Endodermal cell (in vitro differentiated cells): ENCODE measurements at regions not wholly inside any gene's neighbourhood (a gene's known extent, or its start where the extent isn't known, plus 50 kb on each side); places are given as distances from the start of the nearest gene placed in this dataset.
"Not testable (repeated sequence)": the region's sequence is repeated elsewhere in the genome, so short reads cannot be mapped to it uniquely, and the experiment has no call there.

Experiments used
- DNase-seq: peaks from one replicate; pipeline ENCODE4 v3.0.0-alpha.2; 2017
- H3K27ac ChIP-seq: 2 replicates; pipeline ENCODE4 v1.5.1; 2013; ENCODE audit warnings: mild to moderate bottlenecking, low read depth, low read length, moderate library complexity
- H3K27me3 ChIP-seq: 2 replicates; pipeline ENCODE4 v1.6.1; 2013; ENCODE audit warnings: mild to moderate bottlenecking, low read length, moderate library complexity; ENCODE audit not compliant: insufficient read depth, control insufficient read depth, poor library complexity, severe bottlenecking
- H3K36me3 ChIP-seq: 2 replicates; pipeline ENCODE4 v1.7.0; 2013; ENCODE audit warnings: mild to moderate bottlenecking, low read length, moderate library complexity; ENCODE audit not compliant: control insufficient read depth, insufficient read depth
- H3K4me1 ChIP-seq: one replicate; pipeline ENCODE4 v1.7.0; 2013; ENCODE audit warnings: low read length; ENCODE audit not compliant: control insufficient read depth, insufficient read depth
- H3K4me3 ChIP-seq: 2 replicates; pipeline ENCODE4 v1.5.1; 2013; ENCODE audit warnings: mild to moderate bottlenecking, low read length, moderate library complexity
- H3K9ac ChIP-seq: 2 replicates; pipeline ENCODE4 v1.6.1; 2013; ENCODE audit warnings: mild to moderate bottlenecking, low read length, moderate library complexity; ENCODE audit not compliant: poor library complexity, severe bottlenecking; ENCODE audit errors: extremely low read depth
- H3K9me3 ChIP-seq: 2 replicates; pipeline ENCODE4 v1.6.1; 2013; ENCODE audit warnings: mild to moderate bottlenecking, low read length, moderate library complexity; ENCODE audit not compliant: control insufficient read depth
- H3K27ac Mint-ChIP-seq: 2 replicates; pipeline ENCODE4 v1.8.0; 2020; ENCODE audit warnings: mixed read lengths
- H3K27me3 Mint-ChIP-seq: 2 replicates; pipeline ENCODE4 v1.8.0; 2021; ENCODE audit warnings: mild to moderate bottlenecking, mixed read lengths; ENCODE audit not compliant: insufficient read depth
- H3K36me3 Mint-ChIP-seq: 2 replicates; pipeline ENCODE4 v1.8.0; 2020; ENCODE audit warnings: low read depth, mixed read lengths
- H3K4me1 Mint-ChIP-seq: 2 replicates; pipeline ENCODE4 v1.8.0; 2020; ENCODE audit warnings: mixed read lengths
- H3K4me3 Mint-ChIP-seq: 2 replicates; pipeline ENCODE4 v1.8.0; 2020; ENCODE audit warnings: mild to moderate bottlenecking, moderate library complexity, mixed read lengths
- H3K9me3 Mint-ChIP-seq: 2 replicates; pipeline ENCODE4 v1.8.0; 2020; ENCODE audit warnings: mild to moderate bottlenecking, mixed read lengths
- CTCF ChIP-seq: fragments of 200-600 bp; sonication (generic); conservative IDR thresholded peaks from 2 replicates; pipeline ENCODE4 v1.5.0; 2021; ENCODE audit warnings: antibody characterized with exemption, mild to moderate bottlenecking
- WGBS, 2 experiments: methylation state at CpG; one replicate each; pipeline versions ENCODE4 v1.1.5 to v1.1.7; 2013; ENCODE audit warnings: missing lambda C conversion rate in 2 of 2, mixed read lengths in 1 of 2; ENCODE audit not compliant: insufficient coverage in 1 of 2, insufficient read length in 1 of 2; 5-methylcytosine and 5-hydroxymethylcytosine counted together

- H3K27me3 Mint-ChIP-seq: no peaks in the 10 kb centered on the region
- no peak for DNase-seq
- peaks cover 27% of the 10 kb centered on the region for H3K9me3 Mint-ChIP-seq
- H3K36me3 Mint-ChIP-seq: no peaks in the 10 kb centered on the region
- Histone ChIP-seq H3K27me3 (no peaks in the 10 kb centered on the region), H3K4me3 (no peak overlapping the region), H3K27ac (no peak overlapping the region), H3K9ac (no peak overlapping the region), H3K36me3 (no peaks in the 10 kb centered on the region), H3K4me1 (no peaks in the 10 kb centered on the region), H3K9me3 (no peaks in the 10 kb centered on the region)
- TF ChIP-seq CTCF: no peak
- no peaks in the 10 kb centered on the region for H3K4me1 Mint-ChIP-seq
- WGBS, 2 experiments: 94% methylated on average over 2 of the region's 2 CpGs; no CpG with 5 or more reads in 1 of the 2 experiments
- H3K4me3 Mint-ChIP-seq: no peak overlapping the region
- H3K27ac Mint-ChIP-seq: no peak overlapping the region
These were observed 235.9 kb downstream of the SUCLG1 start for GRCh38 chr2:84223191-84223590.

GRCh38 chr2:84221102-84221501 is 238.0 kb downstream of the SUCLG1 start:
- DNase-seq, H3K4me3 ChIP-seq, H3K36me3 ChIP-seq, H3K27me3 Mint-ChIP-seq, H3K9ac ChIP-seq, H3K36me3 Mint-ChIP-seq, H3K9me3 ChIP-seq, H3K4me1 ChIP-seq, H3K4me3 Mint-ChIP-seq, H3K27me3 ChIP-seq, H3K27ac ChIP-seq, H3K27ac Mint-ChIP-seq, H3K4me1 Mint-ChIP-seq: not testable (repeated sequence)
- peaks cover 18% of the 10 kb centered on the region for H3K9me3 Mint-ChIP-seq
- 90% methylated on average over 2 of the region's 2 CpGs; no CpG with 5 or more reads in 1 of the 2 experiments for WGBS, 2 experiments

DNA sequence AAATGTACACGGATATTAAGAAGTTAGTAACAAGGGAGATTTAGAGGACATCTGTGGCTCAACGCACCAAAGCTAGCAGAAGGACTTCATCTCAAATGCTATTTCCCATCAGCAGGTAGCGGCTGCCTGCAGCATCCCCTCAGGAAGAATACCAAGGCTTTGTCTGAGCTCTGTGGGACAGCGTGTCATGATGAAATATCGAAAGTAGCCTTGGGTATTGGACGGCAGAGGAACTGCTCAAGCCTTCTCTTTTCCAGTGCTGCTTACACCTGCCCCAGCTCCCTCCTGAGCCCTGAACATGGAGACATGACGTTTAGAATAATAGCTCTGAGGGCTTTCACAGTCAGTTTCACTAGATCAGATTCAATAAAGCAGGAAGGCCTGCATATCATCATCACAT is 241.6 kb downstream of the SUCLG1 start:
- H3K27ac ChIP-seq: no peak overlapping the region
- H3K27me3 ChIP-seq: no peaks in the 10 kb centered on the region
- Mint-ChIP-seq H3K4me1 (no peaks in the 10 kb centered on the region), H3K9me3 (peaks cover 2% of the 10 kb centered on the region), H3K36me3 (no peaks in the 10 kb centered on the region), H3K27me3 (no peaks in the 10 kb centered on the region), H3K27ac (no peak overlapping the region), H3K4me3 (no peak overlapping the region)
- no peak overlapping the region for H3K9ac ChIP-seq
- H3K36me3 ChIP-seq: no peaks in the 10 kb centered on the region
- H3K9me3 ChIP-seq: no peaks in the 10 kb centered on the region
- H3K4me3 ChIP-seq: no peak overlapping the region
- 86 to 92% methylated on average over 7 of the region's 7 CpGs for WGBS, 2 experiments
- no peak for TF ChIP-seq CTCF
- no peak for DNase-seq
- H3K4me1 ChIP-seq: no peaks in the 10 kb centered on the region

GRCh38 chr2:84214455-84214854 is 244.6 kb downstream of the SUCLG1 start:
- Histone ChIP-seq H3K4me3 (no peak overlapping the region), H3K27ac (no peak overlapping the region), H3K9ac (no peak overlapping the region), H3K9me3 (no peaks in the 10 kb centered on the region), H3K36me3 (no peaks in the 10 kb centered on the region), H3K27me3 (no peaks in the 10 kb centered on the region), H3K4me1 (no peaks in the 10 kb centered on the region)
- H3K4me3 Mint-ChIP-seq: no peak overlapping the region
- no peak for DNase-seq
- no peaks in the 10 kb centered on the region for H3K4me1 Mint-ChIP-seq
- H3K27me3 Mint-ChIP-seq: no peaks in the 10 kb centered on the region
- TF ChIP-seq CTCF: no peak
- 61 to 100% methylated on average over 1 to 3 of the region's 3 CpGs for WGBS, 2 experiments
- no peaks in the 10 kb centered on the region for H3K9me3 Mint-ChIP-seq
- no peak overlapping the region for H3K27ac Mint-ChIP-seq
- H3K36me3 Mint-ChIP-seq: no peaks in the 10 kb centered on the region
